GM12873 (cell line): ENCODE measurements at regions not wholly inside any gene's neighbourhood (a gene's known extent, or its start where the extent isn't known, plus 50 kb on each side); places are given as distances from the start of the nearest gene placed in this dataset.

Experiments
- CTCF ChIP-seq: IDR thresholded peaks from 2 replicates; pipeline ENCODE4 v1.5.1; 2012; ENCODE audit warnings: low read depth, mild to moderate bottlenecking, moderate library complexity, low read length, control low read depth; ENCODE audit not compliant: insufficient read depth; ENCODE audit errors: missing control alignments

- no peak for TF ChIP-seq CTCF
Measured at GRCh38 chr2:67727131-67727530, 330.0 kb downstream of the ETAA1 start.

GRCh38 chr2:67727623-67728022 lies 330.5 kb downstream of the ETAA1 start:
- TF ChIP-seq CTCF = no peak

GRCh38 chr2:67729474-67729873 lies 332.3 kb downstream of the ETAA1 start:
- no peak for TF ChIP-seq CTCF

- TF ChIP-seq CTCF = peak; percentile 64
Measured at GRCh38 chr2:67733517-67733916, 329.3 kb downstream of the C1D start.

GRCh38 chr2:67752199-67752598 lies 310.6 kb downstream of the C1D start:
- TF ChIP-seq CTCF = no peak

- TF ChIP-seq CTCF = no peak
Measured at GRCh38 chr2:67752969-67753368, 309.8 kb downstream of the C1D start.

GRCh38 chr2:67755156-67755882 lies 307.5 kb downstream of the C1D start:
- TF ChIP-seq CTCF = no peak
